Fibroblast of lung (primary cell): ENCODE measurements at regions not wholly inside any gene's neighbourhood (a gene's known extent, or its start where the extent isn't known, plus 50 kb on each side); places are given as distances from the start of the nearest gene placed in this dataset.

Experiments
- DNase-seq, 2 donors: peaks; one replicate each; pipeline versions ENCODE4 v3.0.0 to v3.0.0-alpha.2; 2010; ENCODE audit warnings: low read depth in 2 of 2
- H2AFZ ChIP-seq: 2 replicates; pipeline ENCODE4 v1.5.1; 2012; ENCODE audit warnings: low read length, control low read depth, inconsistent platforms
- H3K27ac ChIP-seq: 2 replicates; pipeline ENCODE4 v1.5.1; 2011; ENCODE audit warnings: low read length, control low read depth; ENCODE audit not compliant: insufficient read depth
- H3K27me3 ChIP-seq: 2 replicates; pipeline ENCODE4 v1.5.1; 2011; ENCODE audit warnings: mild to moderate bottlenecking, low read length; ENCODE audit not compliant: control insufficient read depth, insufficient read depth
- H3K36me3 ChIP-seq: 2 replicates; pipeline ENCODE4 v1.5.1; 2011; ENCODE audit warnings: low read length; ENCODE audit not compliant: control insufficient read depth, insufficient read depth
- H3K4me1 ChIP-seq: 2 replicates; pipeline ENCODE4 v1.5.1; 2011; ENCODE audit warnings: low read length; ENCODE audit not compliant: control insufficient read depth, insufficient read depth; ENCODE audit errors: extremely low read depth
- H3K4me2 ChIP-seq: 2 replicates; pipeline ENCODE4 v1.5.1; 2011; ENCODE audit warnings: low read length, control low read depth; ENCODE audit not compliant: insufficient read depth; ENCODE audit errors: extremely low read depth
- H3K4me3 ChIP-seq, 4 experiments: fragments of 200-600 bp in 1 of 4; sonication (generic) in 1 of 4; replicated peaks in 1 of 4; 2 replicates each; pipeline ENCODE4 v1.5.1; 2011 to 2016; ENCODE audit warnings: low read length in 4 of 4, low read depth in 3 of 4, mild to moderate bottlenecking in 3 of 4, control low read depth in 2 of 4, inconsistent platforms in 1 of 4, mixed read lengths in 1 of 4; ENCODE audit not compliant: insufficient read depth in 1 of 4; ENCODE audit errors: control extremely low read depth in 1 of 4
- H3K79me2 ChIP-seq: 2 replicates; pipeline ENCODE4 v1.5.1; 2012; ENCODE audit warnings: mild to moderate bottlenecking, low read length, inconsistent platforms; ENCODE audit not compliant: control insufficient read depth, insufficient read depth
- H3K9ac ChIP-seq: 2 replicates; pipeline ENCODE4 v1.5.1; 2011; ENCODE audit warnings: mild to moderate bottlenecking, low read length, control low read depth; ENCODE audit not compliant: insufficient read depth
- H3K9me3 ChIP-seq: 2 replicates; pipeline ENCODE4 v1.5.1; 2012; ENCODE audit warnings: low read depth, low read length; ENCODE audit not compliant: control insufficient read depth, insufficient read depth
- H4K20me1 ChIP-seq: 2 replicates; pipeline ENCODE4 v1.5.1; 2011; ENCODE audit warnings: low read length; ENCODE audit not compliant: control insufficient read depth, insufficient read depth; ENCODE audit errors: extremely low read depth
- EZH2 ChIP-seq: IDR thresholded peaks from 2 replicates; pipeline ENCODE4 v1.5.1; 2012; ENCODE audit warnings: low read length, control low read depth, mild to moderate bottlenecking; ENCODE audit errors: missing control alignments
- TF ChIP-seq, protein P1 (sequence below), 2 donors: IDR thresholded peaks in 1 of 2; conservative IDR thresholded peaks in 1 of 2; 1 replicate in 1 of 2; 2 replicates in 1 of 2; pipeline ENCODE4 v1.5.1; 2011 to 2012; ENCODE audit warnings: low read length in 2 of 2, control low read depth in 1 of 2, inconsistent platforms in 1 of 2, low read depth in 1 of 2, mild to moderate bottlenecking in 1 of 2

GRCh38 chrX:816411-816810 is 185.8 kb downstream of the SHOX start:
- no peak for TF ChIP-seq EZH2
- TF ChIP-seq, protein P1, sequence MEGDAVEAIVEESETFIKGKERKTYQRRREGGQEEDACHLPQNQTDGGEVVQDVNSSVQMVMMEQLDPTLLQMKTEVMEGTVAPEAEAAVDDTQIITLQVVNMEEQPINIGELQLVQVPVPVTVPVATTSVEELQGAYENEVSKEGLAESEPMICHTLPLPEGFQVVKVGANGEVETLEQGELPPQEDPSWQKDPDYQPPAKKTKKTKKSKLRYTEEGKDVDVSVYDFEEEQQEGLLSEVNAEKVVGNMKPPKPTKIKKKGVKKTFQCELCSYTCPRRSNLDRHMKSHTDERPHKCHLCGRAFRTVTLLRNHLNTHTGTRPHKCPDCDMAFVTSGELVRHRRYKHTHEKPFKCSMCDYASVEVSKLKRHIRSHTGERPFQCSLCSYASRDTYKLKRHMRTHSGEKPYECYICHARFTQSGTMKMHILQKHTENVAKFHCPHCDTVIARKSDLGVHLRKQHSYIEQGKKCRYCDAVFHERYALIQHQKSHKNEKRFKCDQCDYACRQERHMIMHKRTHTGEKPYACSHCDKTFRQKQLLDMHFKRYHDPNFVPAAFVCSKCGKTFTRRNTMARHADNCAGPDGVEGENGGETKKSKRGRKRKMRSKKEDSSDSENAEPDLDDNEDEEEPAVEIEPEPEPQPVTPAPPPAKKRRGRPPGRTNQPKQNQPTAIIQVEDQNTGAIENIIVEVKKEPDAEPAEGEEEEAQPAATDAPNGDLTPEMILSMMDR (conservative IDR thresholded peaks at IDR 0.05 in 1 of 2, IDR thresholded peaks at IDR 0.05 in 1 of 2; ENCODE audit: low read depth in 1 of 2, low read length in 2 of 2), result no peak
- Histone ChIP-seq H3K79me2 (no peaks in the 10 kb centered on the region), H3K4me2 (no peak overlapping the region), H3K9me3 (no peaks in the 10 kb centered on the region), H3K27me3 (no peaks in the 10 kb centered on the region), H3K27ac (no peak overlapping the region), H3K36me3 (no peaks in the 10 kb centered on the region), H3K4me1 (no peaks in the 10 kb centered on the region), H3K4me3 (no peak overlapping the region), H3K9ac (no peak overlapping the region), H4K20me1 (no peaks in the 10 kb centered on the region), H2AFZ (no peak overlapping the region)
- no peak for DNase-seq

GRCh38 chrX:810186-810585 is 179.6 kb downstream of the SHOX start:
- no peak overlapping the region for H3K4me3 ChIP-seq
- no peak overlapping the region for H3K4me2 ChIP-seq
- H3K27me3 ChIP-seq, result no peaks in the 10 kb centered on the region
- DNase-seq, result no peak
- no peaks in the 10 kb centered on the region for H3K9me3 ChIP-seq
- no peak overlapping the region for H2AFZ ChIP-seq
- no peak overlapping the region for H3K27ac ChIP-seq
- no peak overlapping the region for H3K9ac ChIP-seq
- TF ChIP-seq, protein P1 (conservative IDR thresholded peaks at IDR 0.05 in 1 of 2, IDR thresholded peaks at IDR 0.05 in 1 of 2; ENCODE audit: low read depth in 1 of 2, low read length in 2 of 2), result no peak
- TF ChIP-seq EZH2, result no peak
- no peaks in the 10 kb centered on the region for H3K36me3 ChIP-seq
- no peaks in the 10 kb centered on the region for H4K20me1 ChIP-seq
- no peaks in the 10 kb centered on the region for H3K4me1 ChIP-seq
- no peaks in the 10 kb centered on the region for H3K79me2 ChIP-seq

- TF ChIP-seq EZH2, result no peak
- TF ChIP-seq, protein P1 (conservative IDR thresholded peaks at IDR 0.05 in 1 of 2, IDR thresholded peaks at IDR 0.05 in 1 of 2; ENCODE audit: low read depth in 1 of 2, low read length in 2 of 2), result no peak
- Histone ChIP-seq H3K9me3 (no peaks in the 10 kb centered on the region), H3K9ac (no peak overlapping the region), H3K4me1 (no peaks in the 10 kb centered on the region), H3K27me3 (no peaks in the 10 kb centered on the region), H2AFZ (no peak overlapping the region), H4K20me1 (no peaks in the 10 kb centered on the region), H3K4me2 (no peak overlapping the region), H3K36me3 (no peaks in the 10 kb centered on the region), H3K27ac (no peak overlapping the region), H3K79me2 (no peaks in the 10 kb centered on the region), H3K4me3 (no peak overlapping the region)
- DNase-seq, result no peak
These were observed 178.5 kb downstream of the SHOX start for GRCh38 chrX:809081-809480.
